NCI-H1694 (cell line): ENCODE measurements at regions not wholly inside any gene's neighbourhood (a gene's known extent, or its start where the extent isn't known, plus 50 kb on each side); places are given as distances from the start of the nearest gene placed in this dataset.

Experiments used
- DNase-seq: peaks from one replicate; lab custom pipeline; 2025; lab: John Stamatoyannopoulos, UW

- no peak for DNase-seq
Observed at GRCh38 chr12:34379142-34379541, 356.8 kb downstream of the ALG10 start.

- no peak for DNase-seq
Observed at GRCh38 chr12:34384693-34385092, 362.4 kb downstream of the ALG10 start.

GRCh38 chr12:34386016-34386415, 363.7 kb downstream of the ALG10 start:
- no peak for DNase-seq

- no peak for DNase-seq
Observed at GRCh38 chr12:34386621-34387255, 364.4 kb downstream of the ALG10 start.

GRCh38 chr12:34387711-34388635, 365.7 kb downstream of the ALG10 start:
- DNase-seq: no peak

GRCh38 chr12:34388636-34389377, 366.5 kb downstream of the ALG10 start:
- no peak for DNase-seq

- no peak for DNase-seq
Observed at GRCh38 chr12:34389378-34390170, 367.3 kb downstream of the ALG10 start.

- DNase-seq: no peak
Observed at GRCh38 chr12:34390171-34390841, 368.0 kb downstream of the ALG10 start.

GRCh38 chr12:34390846-34391700, 368.8 kb downstream of the ALG10 start:
- no peak for DNase-seq

GRCh38 chr12:34391771-34392581, 369.7 kb downstream of the ALG10 start:
- DNase-seq: no peak

GRCh38 chr12:34392741-34393085, 370.4 kb downstream of the ALG10 start:
- DNase-seq: no peak

GRCh38 chr12:34393086-34393820, 371.0 kb downstream of the ALG10 start:
- DNase-seq: no peak

GRCh38 chr12:34393821-34394150, 371.5 kb downstream of the ALG10 start:
- DNase-seq: no peak

- DNase-seq: no peak
Observed at GRCh38 chr12:34394211-34395055, 372.1 kb downstream of the ALG10 start.

- DNase-seq: no peak
Observed at GRCh38 chr12:34395056-34396005, 373.0 kb downstream of the ALG10 start.

GRCh38 chr12:34396006-34396860, 373.9 kb downstream of the ALG10 start:
- no peak for DNase-seq
